Islet precursor cell (in vitro differentiated cells): ENCODE measurements at regions not wholly inside any gene's neighbourhood (a gene's known extent, or its start where the extent isn't known, plus 50 kb on each side); places are given as distances from the start of the nearest gene placed in this dataset.

ENCODE experiments used
- DNase-seq: peaks from one replicate; pipeline ENCODE4 v3.0.0-alpha.2; 2018

- DNase-seq, result peak; percentile 66
Observed at GRCh38 chr4:129167640-129168260, 71.8 kb downstream of the C4orf33 start.

DNA sequence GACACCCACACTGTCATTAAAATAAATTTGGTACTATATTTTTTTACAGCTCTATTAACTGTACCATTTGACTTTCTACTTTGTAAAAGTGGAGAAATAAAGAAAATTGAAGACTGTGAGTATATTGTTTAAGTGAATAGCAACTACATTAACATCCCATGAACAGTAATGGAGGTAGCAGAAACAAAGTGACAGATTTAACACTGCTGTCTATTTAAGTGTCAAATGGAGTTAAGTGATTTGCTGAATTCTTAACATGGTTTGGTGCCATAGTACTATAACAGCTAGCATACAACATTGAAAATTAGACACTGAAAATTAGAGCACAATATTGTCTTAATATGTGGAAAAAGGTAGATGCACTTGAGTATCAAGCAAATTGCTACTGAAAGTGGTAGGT lies 76.2 kb downstream of the C4orf33 start:
- DNase-seq, result no peak

GRCh38 chr4:129176864-129177263 lies 80.9 kb downstream of the C4orf33 start:
- DNase-seq, result no peak

DNA sequence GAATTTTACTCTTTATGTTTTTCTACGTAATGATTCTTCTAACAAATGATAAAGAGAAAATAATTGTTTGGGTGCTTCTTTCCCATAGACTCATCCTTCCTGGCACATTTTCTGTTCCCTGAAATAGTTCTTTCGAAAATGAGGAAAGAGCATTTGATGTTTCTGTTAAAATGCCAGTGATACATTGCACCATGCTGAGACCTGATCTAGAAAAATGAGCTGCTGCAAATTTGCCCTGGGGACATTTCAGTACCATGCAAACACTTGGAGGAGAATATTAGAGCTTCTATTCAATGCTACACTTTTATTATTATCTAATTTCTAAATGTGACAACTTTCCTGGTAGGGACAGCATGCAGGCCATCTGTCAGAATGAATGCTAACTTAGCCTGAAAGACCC lies 83.3 kb downstream of the C4orf33 start:
- DNase-seq, result no peak

- DNase-seq, result no peak
Observed at GRCh38 chr4:129189630-129190029, 93.7 kb downstream of the C4orf33 start.

DNA sequence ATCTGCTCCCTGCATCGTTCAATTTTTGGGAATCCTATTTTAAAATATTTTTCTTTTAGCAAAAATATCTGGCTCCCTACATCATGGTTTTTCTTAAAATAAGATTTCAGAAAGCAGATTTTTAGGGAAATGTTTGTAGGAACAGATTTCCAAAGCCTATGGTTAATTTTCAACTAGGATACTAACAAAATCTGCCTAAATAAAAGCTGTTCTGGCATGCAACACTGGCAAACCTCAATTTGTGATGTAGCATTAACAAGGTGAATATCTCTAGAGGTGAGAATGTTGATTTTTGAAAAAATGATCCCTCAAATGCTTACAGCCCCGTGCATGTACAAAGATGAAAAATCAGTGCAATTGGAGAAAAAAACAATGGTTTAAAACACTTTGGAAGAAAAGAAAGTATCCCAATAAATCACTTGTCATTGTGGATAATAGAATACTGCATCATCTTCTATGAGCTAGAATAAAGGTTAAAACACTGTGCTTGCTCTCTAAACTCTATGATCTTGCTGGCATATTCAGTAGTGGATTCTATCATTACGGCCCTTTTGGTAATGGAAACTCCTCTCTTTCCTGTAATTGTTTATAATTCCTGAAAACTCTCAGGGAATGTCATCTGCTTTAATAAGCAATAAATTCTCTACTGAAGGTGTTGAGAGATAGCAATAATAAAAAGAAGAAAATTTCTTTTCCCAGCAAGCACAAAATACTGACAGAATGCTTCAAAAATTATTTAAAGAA lies 97.6 kb downstream of the C4orf33 start:
- no peak for DNase-seq

DNA sequence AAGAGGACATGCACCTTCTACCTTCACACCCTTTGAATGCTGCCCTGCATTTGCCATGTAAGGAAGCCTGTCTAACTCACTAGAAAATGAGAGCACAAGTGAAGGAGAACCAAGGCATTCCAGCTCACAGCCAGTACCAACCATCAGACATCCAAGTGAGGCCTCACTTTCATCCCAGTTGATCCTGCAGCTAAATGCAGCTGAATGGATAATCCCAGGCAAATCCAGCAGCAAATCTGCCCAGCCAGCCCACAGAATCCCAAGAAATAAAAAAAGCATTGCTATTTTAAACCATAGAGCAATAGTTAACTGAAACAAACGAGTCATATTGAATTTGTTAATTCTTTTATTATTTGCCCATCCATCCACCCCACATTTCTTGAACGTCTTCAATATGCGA lies 112.5 kb downstream of the C4orf33 start:
- no peak for DNase-seq

DNA sequence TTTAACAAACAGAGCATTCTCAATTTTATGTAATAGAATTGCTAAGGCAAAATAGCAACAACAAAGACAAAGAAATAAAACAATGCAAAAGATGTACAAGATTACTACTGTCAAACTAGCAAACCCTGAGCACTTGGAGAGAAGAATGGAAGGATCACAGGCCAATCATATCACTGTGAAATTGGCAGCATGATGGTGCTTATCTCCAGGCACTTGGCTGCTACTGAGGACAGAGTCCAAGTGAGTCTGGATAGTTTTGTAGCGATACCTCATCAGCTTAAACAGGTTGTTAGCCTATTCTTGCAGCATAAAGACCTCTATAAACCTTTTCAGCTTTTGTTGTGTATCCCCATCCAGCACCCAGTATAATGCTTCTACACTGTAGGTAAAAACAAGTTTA lies 117.7 kb downstream of the C4orf33 start:
- no peak for DNase-seq

- DNase-seq, result no peak
Observed at GRCh38 chr4:129218360-129218759, 122.4 kb downstream of the C4orf33 start.

- DNase-seq, result no peak
Observed at GRCh38 chr4:129218897-129219296, 122.9 kb downstream of the C4orf33 start.

DNA sequence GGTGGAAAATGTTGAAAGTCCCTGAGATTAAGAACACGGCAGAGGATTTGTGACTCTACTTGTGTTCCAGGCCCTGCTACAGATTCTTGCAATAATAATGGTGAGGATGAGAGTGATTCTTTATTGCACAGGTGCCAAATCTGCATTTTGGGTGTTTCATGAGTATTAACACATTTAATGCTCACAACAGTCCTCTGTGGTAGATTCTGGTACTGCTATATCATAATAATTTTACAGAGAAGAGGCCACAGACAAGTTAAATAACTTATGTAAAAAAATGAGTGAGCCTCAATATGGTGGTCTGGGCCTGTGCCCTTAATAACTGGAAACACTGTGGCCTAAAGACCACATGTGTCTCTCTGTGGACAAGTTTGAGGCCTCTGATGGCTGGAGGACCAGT lies 124.3 kb downstream of the C4orf33 start:
- no peak for DNase-seq

DNA sequence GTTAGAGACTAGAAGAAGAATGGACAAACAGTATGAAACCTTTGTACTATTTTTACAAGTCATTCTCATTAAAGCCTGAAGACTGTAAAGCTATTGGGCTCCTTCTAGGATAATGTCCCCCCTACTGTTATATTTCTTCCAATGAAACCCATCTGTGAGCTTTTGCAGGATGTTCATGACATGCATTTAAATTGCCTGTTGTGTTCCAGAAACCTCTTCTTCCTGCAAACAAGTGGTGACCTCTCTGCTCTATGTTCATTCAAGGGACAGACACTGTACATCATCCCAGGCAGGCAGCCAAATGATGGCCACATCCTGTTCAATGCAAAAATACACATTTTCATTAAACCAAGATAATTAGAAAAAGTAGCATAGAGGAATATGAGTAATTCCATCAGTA lies 128.0 kb downstream of the C4orf33 start:
- DNase-seq, result no peak

DNA sequence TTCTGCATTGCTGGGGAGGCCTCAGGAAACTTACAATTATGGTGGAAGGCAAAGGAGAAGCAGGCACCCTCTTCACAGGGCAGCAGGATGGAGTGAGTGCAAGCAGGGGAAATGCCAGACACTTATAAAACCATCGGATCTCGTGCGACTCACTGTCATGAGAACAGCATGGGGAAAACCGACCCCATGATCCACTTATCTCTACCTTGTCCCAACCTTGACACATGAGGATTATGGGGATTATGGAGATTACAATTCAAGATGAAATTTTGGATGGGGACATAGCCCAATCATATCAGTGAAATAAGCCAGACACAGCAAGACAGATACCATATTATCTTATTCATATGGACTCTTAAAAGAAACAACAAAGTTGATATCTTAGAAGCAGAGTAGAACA lies 134.9 kb downstream of the C4orf33 start:
- no peak for DNase-seq

- DNase-seq, result no peak
Observed at GRCh38 chr4:129231945-129232588, 136.1 kb downstream of the C4orf33 start.

- no peak for DNase-seq
Observed at GRCh38 chr4:129232589-129233337, 136.8 kb downstream of the C4orf33 start.

DNA sequence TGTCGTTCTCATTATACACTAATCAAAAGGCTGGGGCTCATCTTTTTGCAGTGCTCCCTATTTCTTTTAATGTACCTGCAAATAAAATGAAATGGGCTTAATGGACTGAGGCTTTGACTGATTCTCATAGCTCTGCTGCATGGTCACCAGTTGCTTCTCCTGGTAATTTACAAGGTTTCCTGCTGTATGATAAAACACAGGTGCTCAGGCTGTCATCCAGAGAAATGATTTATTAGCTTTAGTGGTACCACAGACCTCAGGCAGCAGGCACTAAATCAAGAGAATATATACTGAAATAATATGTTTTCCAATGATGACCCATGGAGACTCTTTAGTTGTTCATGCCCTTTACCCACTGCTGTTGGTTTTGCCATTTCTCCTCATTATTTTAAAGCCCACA lies 137.7 kb downstream of the C4orf33 start:
- DNase-seq, result no peak

DNA sequence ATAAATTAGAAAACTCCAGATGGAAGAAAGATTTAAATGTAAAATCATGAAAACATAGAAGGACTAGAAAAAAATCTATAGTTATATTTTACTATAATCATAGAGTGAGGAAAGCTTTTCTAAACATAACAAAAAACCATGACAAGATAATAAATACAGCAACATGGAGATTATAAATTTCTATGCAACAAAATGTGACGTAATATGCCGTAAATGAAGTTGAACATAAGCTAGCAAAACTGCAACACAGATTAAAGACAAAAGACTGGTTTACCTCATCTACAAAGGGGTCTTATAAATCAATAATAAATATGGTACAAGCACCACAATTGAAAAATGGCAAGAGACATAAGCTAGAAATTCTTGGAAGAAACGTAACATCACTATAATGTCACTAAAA lies 140.4 kb downstream of the C4orf33 start:
- DNase-seq, result no peak

DNA sequence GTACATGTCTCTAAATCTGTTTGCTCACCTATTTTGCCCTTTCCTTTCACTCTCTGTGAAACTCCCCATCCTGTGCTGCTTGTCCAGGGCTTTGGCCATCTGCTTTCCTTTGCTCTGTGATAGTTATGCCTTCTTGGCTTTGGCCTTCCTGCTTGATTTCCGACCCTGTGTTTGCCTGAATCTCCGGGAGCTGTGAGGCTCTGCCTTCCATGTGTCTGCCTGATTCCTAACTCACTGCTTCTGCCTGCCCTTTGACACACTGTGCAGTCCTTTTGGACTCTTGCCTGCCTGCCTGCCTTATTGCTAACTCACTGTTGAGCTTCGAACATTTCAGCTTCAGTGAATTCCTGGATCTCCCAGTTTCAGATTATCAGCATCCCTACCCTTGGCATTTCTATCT lies 143.1 kb downstream of the C4orf33 start:
- DNase-seq, result no peak

DNA sequence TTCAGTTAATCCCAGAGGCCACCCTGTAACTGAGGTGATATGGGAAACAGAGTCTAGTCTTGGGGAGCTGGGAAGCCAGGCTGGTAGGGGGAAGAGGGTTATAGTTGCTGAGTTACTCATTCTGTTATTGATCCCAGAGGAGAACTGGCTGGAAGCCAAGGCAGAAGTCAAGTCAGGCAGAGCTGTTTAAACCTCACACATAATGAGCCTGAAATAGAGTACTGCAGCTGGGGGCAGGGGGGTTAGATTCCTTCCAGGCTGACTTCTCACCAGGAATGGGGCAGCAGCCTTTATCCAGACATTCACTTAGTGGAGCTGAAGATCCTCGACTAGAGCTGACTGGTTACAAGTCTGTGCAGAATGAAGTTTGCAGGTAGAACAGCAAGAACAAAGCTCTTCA lies 144.9 kb downstream of the C4orf33 start:
- no peak for DNase-seq

DNA sequence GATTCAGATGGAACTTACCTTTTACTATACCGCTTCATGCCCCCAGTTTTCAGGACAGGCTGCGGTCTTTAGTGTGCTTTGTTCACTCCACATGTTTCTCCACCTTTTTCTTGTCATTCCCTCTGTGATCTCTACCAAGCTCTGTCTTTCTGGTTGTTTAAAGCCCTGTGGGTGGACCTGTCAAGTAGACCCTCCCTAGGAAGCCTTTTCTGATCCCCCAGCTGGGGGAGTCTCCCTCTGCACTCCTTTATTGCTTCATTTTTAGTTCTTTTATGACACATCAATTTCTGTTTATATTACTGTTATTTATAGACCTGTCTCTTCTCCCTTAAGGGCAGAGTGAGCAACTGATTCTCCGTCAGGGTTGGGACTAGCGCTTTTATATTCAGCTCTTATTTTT lies 150.2 kb downstream of the C4orf33 start:
- no peak for DNase-seq

DNA sequence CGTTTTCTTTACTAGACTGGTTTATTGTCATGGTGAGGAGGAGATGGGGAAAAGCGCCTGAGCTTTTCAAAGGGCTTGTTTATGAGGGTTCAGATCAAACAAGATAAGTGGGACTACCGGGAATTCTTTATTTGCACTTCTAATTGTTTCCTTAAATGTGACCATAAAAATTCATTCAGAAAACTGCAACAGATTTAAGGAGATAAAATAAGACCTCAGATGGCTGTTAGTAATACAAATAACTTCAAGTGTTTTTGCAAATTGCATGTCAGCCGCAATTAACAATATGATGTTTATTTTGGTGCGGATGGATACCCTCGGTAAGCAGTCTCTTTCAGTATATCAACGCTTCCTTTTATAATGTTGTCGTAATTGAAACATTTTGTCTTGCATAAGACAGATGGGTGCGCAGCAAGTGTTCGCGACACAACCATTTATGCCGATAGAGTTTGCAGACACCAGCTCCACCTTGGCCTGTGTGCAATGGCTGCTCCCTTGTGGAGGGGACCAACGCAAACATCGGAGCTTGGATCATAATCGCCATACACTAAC lies 151.0 kb downstream of the C4orf33 start:
- DNase-seq, result no peak

- no peak for DNase-seq
Observed at GRCh38 chr4:129248621-129249020, 152.7 kb downstream of the C4orf33 start.

GRCh38 chr4:129254126-129254525 lies 158.2 kb downstream of the C4orf33 start:
- no peak for DNase-seq
